ENCODE measurements at regions not wholly inside any gene's neighbourhood (a gene's known extent, or its start where the extent isn't known, plus 50 kb on each side); places are given as distances from the start of the nearest gene placed in this dataset.

DNA sequence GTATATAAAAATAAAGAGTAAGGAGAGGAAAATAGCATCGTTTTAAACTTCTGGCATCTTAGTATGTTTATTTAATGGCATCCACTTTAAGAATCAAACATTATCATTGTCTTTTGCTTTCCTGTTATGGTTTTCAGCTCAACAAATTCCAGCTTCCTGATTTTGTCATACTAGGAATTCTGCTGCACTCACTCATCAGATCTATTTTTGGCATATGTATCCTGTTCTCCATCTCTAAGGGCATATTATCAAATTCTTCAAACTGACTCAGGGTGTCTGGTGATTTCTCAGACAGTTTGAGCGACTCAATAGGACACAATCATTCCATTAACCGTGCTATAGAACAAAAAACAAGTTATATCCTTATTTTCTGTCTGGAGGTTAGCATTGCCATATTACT lies 248.5 kb upstream of the DIAPH2 start:
- TF ChIP-seq, protein P1, sequence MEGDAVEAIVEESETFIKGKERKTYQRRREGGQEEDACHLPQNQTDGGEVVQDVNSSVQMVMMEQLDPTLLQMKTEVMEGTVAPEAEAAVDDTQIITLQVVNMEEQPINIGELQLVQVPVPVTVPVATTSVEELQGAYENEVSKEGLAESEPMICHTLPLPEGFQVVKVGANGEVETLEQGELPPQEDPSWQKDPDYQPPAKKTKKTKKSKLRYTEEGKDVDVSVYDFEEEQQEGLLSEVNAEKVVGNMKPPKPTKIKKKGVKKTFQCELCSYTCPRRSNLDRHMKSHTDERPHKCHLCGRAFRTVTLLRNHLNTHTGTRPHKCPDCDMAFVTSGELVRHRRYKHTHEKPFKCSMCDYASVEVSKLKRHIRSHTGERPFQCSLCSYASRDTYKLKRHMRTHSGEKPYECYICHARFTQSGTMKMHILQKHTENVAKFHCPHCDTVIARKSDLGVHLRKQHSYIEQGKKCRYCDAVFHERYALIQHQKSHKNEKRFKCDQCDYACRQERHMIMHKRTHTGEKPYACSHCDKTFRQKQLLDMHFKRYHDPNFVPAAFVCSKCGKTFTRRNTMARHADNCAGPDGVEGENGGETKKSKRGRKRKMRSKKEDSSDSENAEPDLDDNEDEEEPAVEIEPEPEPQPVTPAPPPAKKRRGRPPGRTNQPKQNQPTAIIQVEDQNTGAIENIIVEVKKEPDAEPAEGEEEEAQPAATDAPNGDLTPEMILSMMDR (conservative IDR thresholded peaks at IDR 0.05) = no peak
- TF ChIP-seq EZH2 (IDR thresholded peaks at IDR 0.05; ENCODE audit: low read depth) = no peak

Data from PC-9 (cell line).